Body of pancreas (tissue), 4 donors: ENCODE measurements at regions not wholly inside any gene's neighbourhood (a gene's known extent, or its start where the extent isn't known, plus 50 kb on each side); places are given as distances from the start of the nearest gene placed in this dataset.

Source experiments
- POLR2A ChIP-seq, 3 donors: fragments of 450-650 bp; IDR thresholded peaks; one replicate each; pipeline ENCODE4 v1.6.1; 2016; ENCODE audit warnings: antibody characterized with exemption in 3 of 3, mild to moderate bottlenecking in 2 of 3
- TF ChIP-seq, protein P1 (sequence below), 7 experiments: fragments of 450-650 bp in 4 of 7; fragments of 200-600 bp in 3 of 7; sonication (generic) in 3 of 7; IDR thresholded peaks; one replicate each; pipeline ENCODE4 v1.5.1; 2016 to 2019; ENCODE audit warnings: antibody characterized with exemption in 7 of 7

DNA sequence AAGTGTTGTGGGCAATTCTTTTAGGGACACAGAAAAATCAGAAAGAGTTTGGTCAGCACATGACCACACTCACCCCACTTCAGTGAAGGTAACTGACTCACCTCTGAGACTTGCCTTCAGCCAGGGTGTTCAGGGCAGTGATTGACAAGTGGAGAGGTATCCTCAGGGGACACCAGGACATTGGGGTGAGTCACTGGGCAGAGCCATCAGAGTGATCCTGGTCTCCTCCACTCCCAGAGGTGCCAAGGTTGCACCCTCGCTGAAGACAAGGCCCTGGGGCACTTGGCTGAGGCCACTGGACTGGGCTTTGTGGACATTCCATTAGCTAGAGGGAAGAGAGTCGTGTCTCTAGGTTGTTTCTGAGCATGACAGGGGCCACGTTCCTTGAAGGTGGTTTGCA is 113.4 kb downstream of the GADD45G start:
- TF ChIP-seq, protein P1, sequence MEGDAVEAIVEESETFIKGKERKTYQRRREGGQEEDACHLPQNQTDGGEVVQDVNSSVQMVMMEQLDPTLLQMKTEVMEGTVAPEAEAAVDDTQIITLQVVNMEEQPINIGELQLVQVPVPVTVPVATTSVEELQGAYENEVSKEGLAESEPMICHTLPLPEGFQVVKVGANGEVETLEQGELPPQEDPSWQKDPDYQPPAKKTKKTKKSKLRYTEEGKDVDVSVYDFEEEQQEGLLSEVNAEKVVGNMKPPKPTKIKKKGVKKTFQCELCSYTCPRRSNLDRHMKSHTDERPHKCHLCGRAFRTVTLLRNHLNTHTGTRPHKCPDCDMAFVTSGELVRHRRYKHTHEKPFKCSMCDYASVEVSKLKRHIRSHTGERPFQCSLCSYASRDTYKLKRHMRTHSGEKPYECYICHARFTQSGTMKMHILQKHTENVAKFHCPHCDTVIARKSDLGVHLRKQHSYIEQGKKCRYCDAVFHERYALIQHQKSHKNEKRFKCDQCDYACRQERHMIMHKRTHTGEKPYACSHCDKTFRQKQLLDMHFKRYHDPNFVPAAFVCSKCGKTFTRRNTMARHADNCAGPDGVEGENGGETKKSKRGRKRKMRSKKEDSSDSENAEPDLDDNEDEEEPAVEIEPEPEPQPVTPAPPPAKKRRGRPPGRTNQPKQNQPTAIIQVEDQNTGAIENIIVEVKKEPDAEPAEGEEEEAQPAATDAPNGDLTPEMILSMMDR (IDR thresholded peaks at IDR 0.05): no peak
- no peak for TF ChIP-seq POLR2A (IDR thresholded peaks at IDR 0.05)
